ENCODE measurements at regions not wholly inside any gene's neighbourhood (a gene's known extent, or its start where the extent isn't known, plus 50 kb on each side); places are given as distances from the start of the nearest gene placed in this dataset.

- H3K27ac ChIP-seq (ENCODE audit: control insufficient read depth, insufficient read depth, low read length), result no peak overlapping the region
- TF ChIP-seq EZH2 (IDR thresholded peaks at IDR 0.05; ENCODE audit: low read length) (no peak), CTCF (optimal IDR thresholded peaks at IDR 0.05 in 1 of 3, IDR thresholded peaks at IDR 0.05 in 1 of 3, conservative IDR thresholded peaks at IDR 0.05 in 1 of 3; ENCODE audit: extremely low read depth in 1 of 3, insufficient read depth in 2 of 3, low read length in 3 of 3) (no peak)
- H3K9me3 ChIP-seq (ENCODE audit: control insufficient read depth, low read depth, low read length), result no peaks in the 10 kb centered on the region
- no peaks in the 10 kb centered on the region for H3K9me1 ChIP-seq (ENCODE audit: control insufficient read depth, extremely low read depth, insufficient read depth, low read length)
- H3K9ac ChIP-seq (ENCODE audit: control insufficient read depth, extremely low read depth, insufficient read depth, low read length), result no peak overlapping the region
- no peaks in the 10 kb centered on the region for H3K79me2 ChIP-seq (ENCODE audit: control insufficient read depth, insufficient read depth, low read length)
- no peak for DNase-seq (ENCODE audit: low read depth, low spot score)
- no peak overlapping the region for H3K4me2 ChIP-seq (ENCODE audit: control insufficient read depth, extremely low read depth, insufficient read depth, low read depth, low read length)
- no peaks in the 10 kb centered on the region for H4K20me1 ChIP-seq (ENCODE audit: control insufficient read depth, extremely low read depth, insufficient read depth, low read length)
- no peak overlapping the region for H3K4me3 ChIP-seq (ENCODE audit: control insufficient read depth in 2 of 3, extremely low read depth in 1 of 3, insufficient read depth in 2 of 3, low read depth in 1 of 3, low read length in 3 of 3)
- no peaks in the 10 kb centered on the region for H3K36me3 ChIP-seq (ENCODE audit: control insufficient read depth in 2 of 2, extremely low read depth in 1 of 2, insufficient read depth in 2 of 2, low read length in 2 of 2)
- no peak for FAIRE-seq
- dilution Hi-C loops (cut with MboI; ENCODE audit: extremely low pct_ligation_motif_present, low sequenced_read_pairs), result no loop called here
- peaks cover 19% of the 10 kb centered on the region for H3K4me1 ChIP-seq (ENCODE audit: control insufficient read depth, extremely low read depth, insufficient read depth, low read length)
- no peak overlapping the region for H2AFZ ChIP-seq (ENCODE audit: control insufficient read depth, low read length)
- H3K27me3 ChIP-seq (ENCODE audit: control insufficient read depth, extremely low read depth, insufficient read depth, low read length), result peaks cover 22% of the 10 kb centered on the region
These were observed 241.8 kb downstream of the ANKRD60 start for GRCh38 chr20:57986666-57987065.

- dilution Hi-C loops (cut with MboI; ENCODE audit: extremely low pct_ligation_motif_present, low sequenced_read_pairs), result no loop called here
- H3K4me1 ChIP-seq (ENCODE audit: control insufficient read depth, extremely low read depth, insufficient read depth, low read length), result peaks cover 5% of the 10 kb centered on the region
- TF ChIP-seq CTCF (optimal IDR thresholded peaks at IDR 0.05 in 1 of 3, IDR thresholded peaks at IDR 0.05 in 1 of 3, conservative IDR thresholded peaks at IDR 0.05 in 1 of 3; ENCODE audit: extremely low read depth in 1 of 3, insufficient read depth in 2 of 3, low read length in 3 of 3) (no peak), EZH2 (IDR thresholded peaks at IDR 0.05; ENCODE audit: low read length) (no peak)
- H2AFZ ChIP-seq (ENCODE audit: control insufficient read depth, low read length), result no peak overlapping the region
- FAIRE-seq, result no peak
- H3K79me2 ChIP-seq (ENCODE audit: control insufficient read depth, insufficient read depth, low read length), result no peaks in the 10 kb centered on the region
- H3K4me3 ChIP-seq (ENCODE audit: control insufficient read depth in 2 of 3, extremely low read depth in 1 of 3, insufficient read depth in 2 of 3, low read depth in 1 of 3, low read length in 3 of 3), result no peak overlapping the region
- H3K27ac ChIP-seq (ENCODE audit: control insufficient read depth, insufficient read depth, low read length), result no peak overlapping the region
- H4K20me1 ChIP-seq (ENCODE audit: control insufficient read depth, extremely low read depth, insufficient read depth, low read length), result no peaks in the 10 kb centered on the region
- peaks cover 3% of the 10 kb centered on the region for H3K9me1 ChIP-seq (ENCODE audit: control insufficient read depth, extremely low read depth, insufficient read depth, low read length)
- no peak overlapping the region for H3K4me2 ChIP-seq (ENCODE audit: control insufficient read depth, extremely low read depth, insufficient read depth, low read depth, low read length)
- H3K27me3 ChIP-seq (ENCODE audit: control insufficient read depth, extremely low read depth, insufficient read depth, low read length), result peaks cover 36% of the 10 kb centered on the region
- H3K9ac ChIP-seq (ENCODE audit: control insufficient read depth, extremely low read depth, insufficient read depth, low read length), result no peak overlapping the region
- no peaks in the 10 kb centered on the region for H3K36me3 ChIP-seq (ENCODE audit: control insufficient read depth in 2 of 2, extremely low read depth in 1 of 2, insufficient read depth in 2 of 2, low read length in 2 of 2)
- DNase-seq (ENCODE audit: low read depth, low spot score), result no peak
- no peaks in the 10 kb centered on the region for H3K9me3 ChIP-seq (ENCODE audit: control insufficient read depth, low read depth, low read length)
These were observed 243.2 kb downstream of the ANKRD60 start for GRCh38 chr20:57985278-57985677.
